Fibroblast of lung (primary cell): ENCODE measurements at regions not wholly inside any gene's neighbourhood (a gene's known extent, or its start where the extent isn't known, plus 50 kb on each side); places are given as distances from the start of the nearest gene placed in this dataset.

Experiments
- CTCF ChIP-seq, 2 donors: IDR thresholded peaks in 1 of 2; conservative IDR thresholded peaks in 1 of 2; 1 replicate in 1 of 2; 2 replicates in 1 of 2; pipeline ENCODE4 v1.5.1; 2011 to 2012; ENCODE audit warnings: low read length in 2 of 2, control low read depth in 1 of 2, inconsistent platforms in 1 of 2, low read depth in 1 of 2, mild to moderate bottlenecking in 1 of 2
- EZH2 ChIP-seq: IDR thresholded peaks from 2 replicates; pipeline ENCODE4 v1.5.1; 2012; ENCODE audit warnings: low read length, control low read depth, mild to moderate bottlenecking; ENCODE audit errors: missing control alignments

DNA sequence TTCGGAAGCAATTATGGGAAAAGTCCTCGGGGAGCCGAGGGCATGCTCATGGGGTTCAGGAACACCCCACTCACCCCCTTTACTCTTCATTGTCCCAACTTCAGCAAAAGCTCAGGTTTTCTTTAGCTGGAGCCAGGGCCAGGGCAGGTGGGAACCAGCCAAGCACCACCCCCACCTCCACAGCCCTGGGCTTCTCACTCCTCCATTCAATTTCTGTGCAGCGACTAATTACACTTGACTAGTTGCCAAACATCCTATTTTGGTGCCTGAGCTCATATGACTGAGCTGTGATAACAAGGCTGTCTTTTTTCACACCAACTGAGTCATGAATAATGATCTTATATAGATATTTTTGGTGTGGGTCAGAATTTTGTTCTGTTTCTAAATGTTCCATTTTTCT lies 257.2 kb upstream of the AJAP1 start:
- no peak for TF ChIP-seq CTCF (conservative IDR thresholded peaks at IDR 0.05 in 1 of 2, IDR thresholded peaks at IDR 0.05 in 1 of 2; ENCODE audit: low read depth in 1 of 2, low read length in 2 of 2)
- TF ChIP-seq EZH2: no peak
